H9 (cell line): ENCODE measurements at regions not wholly inside any gene's neighbourhood (a gene's known extent, or its start where the extent isn't known, plus 50 kb on each side); places are given as distances from the start of the nearest gene placed in this dataset.
A peak's percentile ranks its signal among the peaks of the same experiment; 100 is the strongest.

ENCODE experiments used
- DNase-seq: peaks from one replicate; pipeline ENCODE4 v3.0.0-alpha.2; 2017
- H2AFZ ChIP-seq: one replicate; pipeline ENCODE4 v1.6.1; 2013; ENCODE audit warnings: mild to moderate bottlenecking, low read length, control low read depth, moderate library complexity
- H2AK5ac ChIP-seq: 2 replicates; pipeline ENCODE4 v1.6.1; 2013; ENCODE audit warnings: low read length, control low read depth, mixed read lengths; ENCODE audit not compliant: insufficient read length
- H2BK120ac ChIP-seq: one replicate; pipeline ENCODE4 v1.6.1; 2013; ENCODE audit warnings: low read depth, mild to moderate bottlenecking, low read length, control low read depth, inconsistent platforms; ENCODE audit not compliant: poor library complexity, severe bottlenecking
- H2BK12ac ChIP-seq: 2 replicates; pipeline ENCODE4 v1.6.1; 2013; ENCODE audit warnings: low read length, control low read depth, mixed read lengths, low read depth; ENCODE audit not compliant: insufficient read length
- H2BK15ac ChIP-seq: 2 replicates; pipeline ENCODE4 v1.6.1; 2013; ENCODE audit warnings: low read depth, low read length, control low read depth
- H2BK20ac ChIP-seq: one replicate; pipeline ENCODE4 v1.6.1; 2013; ENCODE audit warnings: low read depth, mild to moderate bottlenecking, low read length, control low read depth, inconsistent platforms; ENCODE audit not compliant: poor library complexity, severe bottlenecking
- H2BK5ac ChIP-seq: 2 replicates; pipeline ENCODE4 v1.6.1; 2013; ENCODE audit warnings: low read length, control low read depth, mixed read lengths; ENCODE audit not compliant: insufficient read length
- H3K14ac ChIP-seq: 2 replicates; pipeline ENCODE4 v1.6.1; 2013; ENCODE audit warnings: low read length, control low read depth; ENCODE audit not compliant: insufficient read depth
- H3K18ac ChIP-seq: 2 replicates; pipeline ENCODE4 v1.6.1; 2013; ENCODE audit warnings: low read depth, mild to moderate bottlenecking, mixed read lengths, low read length, control low read depth; ENCODE audit not compliant: insufficient read length
- H3K23ac ChIP-seq: 2 replicates; pipeline ENCODE4 v1.6.1; 2013; ENCODE audit warnings: low read length, control low read depth, mixed read lengths, low read depth; ENCODE audit not compliant: insufficient read length
- H3K23me2 ChIP-seq: 2 replicates; pipeline ENCODE4 v1.6.1; 2013; ENCODE audit warnings: low read depth, mild to moderate bottlenecking, mixed read lengths, low read length, control low read depth; ENCODE audit not compliant: insufficient read length, poor library complexity, severe bottlenecking
- H3K27ac ChIP-seq: 2 replicates; pipeline ENCODE4 v1.5.1; 2013; ENCODE audit warnings: low read length, control low read depth, mixed read lengths, low read depth; ENCODE audit not compliant: insufficient read length
- H3K27me3 ChIP-seq: 2 replicates; pipeline ENCODE4 v1.6.1; 2013; ENCODE audit warnings: low read length, control low read depth, inconsistent platforms; ENCODE audit not compliant: insufficient read depth
- H3K4ac ChIP-seq: 2 replicates; pipeline ENCODE4 v1.6.1; 2013; ENCODE audit warnings: low read depth, mild to moderate bottlenecking, control low read depth, inconsistent platforms, low read length, moderate library complexity
- H3K4me1 ChIP-seq: 2 replicates; pipeline ENCODE4 v1.6.1; 2013; ENCODE audit warnings: low read length, control low read depth, inconsistent platforms; ENCODE audit not compliant: insufficient read depth
- H3K4me2 ChIP-seq: 2 replicates; pipeline ENCODE4 v1.6.1; 2013; ENCODE audit warnings: low read length, control low read depth, mixed read lengths; ENCODE audit not compliant: insufficient read length, insufficient read depth
- H3K56ac ChIP-seq: 2 replicates; pipeline ENCODE4 v1.6.1; 2013; ENCODE audit warnings: low read depth, mild to moderate bottlenecking, mixed read lengths, low read length, control low read depth; ENCODE audit not compliant: insufficient read length
- H3K79me1 ChIP-seq: 2 replicates; pipeline ENCODE4 v1.6.1; 2013; ENCODE audit warnings: low read depth, mild to moderate bottlenecking, moderate library complexity, low read length, control low read depth, inconsistent platforms; ENCODE audit not compliant: insufficient read depth, poor library complexity, severe bottlenecking
- H3K79me2 ChIP-seq: 2 replicates; pipeline ENCODE4 v1.6.1; 2013; ENCODE audit warnings: low read length, control low read depth, inconsistent platforms; ENCODE audit not compliant: insufficient read depth
- H3K9ac ChIP-seq: 2 replicates; pipeline ENCODE4 v1.6.1; 2013; ENCODE audit warnings: low read length, control low read depth, mixed read lengths; ENCODE audit not compliant: insufficient read length; ENCODE audit errors: extremely low read depth
- H3K9me3 ChIP-seq: one replicate; pipeline ENCODE4 v1.6.1; 2013; ENCODE audit warnings: low read depth, low read length, inconsistent platforms; ENCODE audit not compliant: control insufficient read depth
- H3T11ph ChIP-seq: one replicate; pipeline ENCODE4 v1.6.1; 2013; ENCODE audit warnings: mild to moderate bottlenecking, low read length, control low read depth, inconsistent platforms
- H4K20me1 ChIP-seq: one replicate; pipeline ENCODE4 v1.6.1; 2013; ENCODE audit not compliant: control insufficient read depth, insufficient read length, insufficient read depth
- H4K5ac ChIP-seq: 2 replicates; pipeline ENCODE4 v1.6.1; 2013; ENCODE audit warnings: low read depth, mild to moderate bottlenecking, mixed read lengths, low read length, control low read depth; ENCODE audit not compliant: insufficient read length
- H4K8ac ChIP-seq: replicated peaks from 2 replicates; pipeline ENCODE4 v1.6.1; 2013; ENCODE audit warnings: low read length, control low read depth, mixed read lengths, low read depth; ENCODE audit not compliant: insufficient read length
- H4K91ac ChIP-seq: 2 replicates; pipeline ENCODE4 v1.6.1; 2013; ENCODE audit warnings: low read depth, mild to moderate bottlenecking, moderate library complexity, mixed read lengths, low read length, control low read depth; ENCODE audit not compliant: insufficient read length
- H3K27ac Mint-ChIP-seq, 3 experiments: 2 replicates in 2 of 3; 3 replicates in 1 of 3; pipeline ENCODE4 v1.8.0; 2020 to 2021; ENCODE audit warnings: mixed read lengths in 3 of 3, mild to moderate bottlenecking in 1 of 3, moderate library complexity in 1 of 3
- H3K27me3 Mint-ChIP-seq: 2 replicates; pipeline ENCODE4 v1.8.0; 2021; ENCODE audit warnings: low read depth, mild to moderate bottlenecking, moderate library complexity, mixed read lengths
- H3K36me3 Mint-ChIP-seq, 3 experiments: 2 replicates in 2 of 3; 3 replicates in 1 of 3; pipeline ENCODE4 v1.8.0; 2020 to 2021; ENCODE audit warnings: low read depth in 3 of 3, mixed read lengths in 3 of 3; ENCODE audit not compliant: insufficient read depth in 1 of 3
- H3K4me1 Mint-ChIP-seq, 2 experiments: 2 replicates each; pipeline ENCODE4 v1.8.0; 2020; ENCODE audit warnings: mixed read lengths in 2 of 2
- H3K4me3 Mint-ChIP-seq, 2 experiments: 2 replicates in 1 of 2; 3 replicates in 1 of 2; pipeline ENCODE4 v1.8.0; 2020 to 2021; ENCODE audit warnings: mild to moderate bottlenecking in 2 of 2, mixed read lengths in 2 of 2, moderate library complexity in 1 of 2
- H3K9me3 Mint-ChIP-seq, 2 experiments: 2 replicates in 1 of 2; 3 replicates in 1 of 2; pipeline ENCODE4 v1.8.0; 2020; ENCODE audit warnings: mild to moderate bottlenecking in 2 of 2, mixed read lengths in 2 of 2, moderate library complexity in 1 of 2
- CTCF ChIP-seq: fragments of 200-600 bp; sonication (generic); conservative IDR thresholded peaks from 3 replicates; pipeline ENCODE4 v1.8.0; 2021; ENCODE audit warnings: antibody characterized with exemption, mild to moderate bottlenecking
- WGBS: extraction: QIAGEN DNeasy Blood & Tissue Kit; methylation state at CpG from one replicate; pipeline ENCODE4 v1.1.7; 2013; ENCODE audit warnings: missing lambda C conversion rate, low lambda C conversion rate, mixed read lengths; ENCODE audit not compliant: insufficient read length; ENCODE audit errors: extremely low coverage; 5-methylcytosine and 5-hydroxymethylcytosine counted together

- no peak overlapping the region for H3K27ac ChIP-seq
- no peak overlapping the region for H2BK12ac ChIP-seq
- peaks cover 37 to 45% of the 10 kb centered on the region in 2 experiments for H3K4me1 Mint-ChIP-seq
Measured at GRCh38 chr1:201720522-201720844, 108.5 kb upstream of the IPO9 start.

More at GRCh38 chr1:201720522-201720844, 108.5 kb upstream of the IPO9 start:
- H3K27me3 ChIP-seq = no peaks in the 10 kb centered on the region
- no peak for DNase-seq
- no peaks in the 10 kb centered on the region for H3K23me2 ChIP-seq
- peak overlapping the region; percentile 74 to 95 (median 94); a peak in 4 of 7 replicates for H3K27ac Mint-ChIP-seq
- no peak overlapping the region for H2BK5ac ChIP-seq
- peaks cover 5% of the 10 kb centered on the region for H4K20me1 ChIP-seq
- H3K9ac ChIP-seq = no peak overlapping the region
- H2AFZ ChIP-seq = no peak overlapping the region
- H3K4ac ChIP-seq = no peak overlapping the region
- H3K4me1 ChIP-seq = no peaks in the 10 kb centered on the region
- peaks cover 3% of the 10 kb centered on the region; the same call in 1 of the 2 replicates for H3K27me3 Mint-ChIP-seq
- no peaks in the 10 kb centered on the region for H3K9me3 ChIP-seq
- H4K91ac ChIP-seq = no peak overlapping the region
- H3K23ac ChIP-seq = no peak overlapping the region
- H3K56ac ChIP-seq = no peak overlapping the region
- no CpG with 5 or more reads among the region's 3 CpGs for WGBS
- TF ChIP-seq CTCF = no peak
- H3K4me2 ChIP-seq = no peak overlapping the region
- H2BK120ac ChIP-seq = no peak overlapping the region
- no peaks in the 10 kb centered on the region for H3K79me2 ChIP-seq
- H3K4me3 Mint-ChIP-seq = no peak overlapping the region
- no peak overlapping the region for H2AK5ac ChIP-seq
- peaks cover 0 to 11% (median 9%) of the 10 kb centered on the region in 3 experiments; a peak in 2 of 7 replicates for H3K36me3 Mint-ChIP-seq
- no peak overlapping the region for H4K8ac ChIP-seq
- no peak overlapping the region for H4K5ac ChIP-seq
- no peak overlapping the region for H2BK15ac ChIP-seq
- no peaks in the 10 kb centered on the region for H3K79me1 ChIP-seq
- no peak overlapping the region for H2BK20ac ChIP-seq
- H3K9me3 Mint-ChIP-seq = no peaks in the 10 kb centered on the region
- no peak overlapping the region for H3T11ph ChIP-seq
- H3K18ac ChIP-seq = no peak overlapping the region
- no peak overlapping the region for H3K14ac ChIP-seq
